ENCODE measurements at regions not wholly inside any gene's neighbourhood (a gene's known extent, or its start where the extent isn't known, plus 50 kb on each side); places are given as distances from the start of the nearest gene placed in this dataset.

- Histone ChIP-seq H3K4me3 (replicated peaks in 1 of 2; ENCODE audit: low read depth in 1 of 2, low read length in 2 of 2) (no peak overlapping the region), H3K27me3 (ENCODE audit: insufficient read depth, low read length) (no peaks in the 10 kb centered on the region), H3K36me3 (ENCODE audit: control insufficient read depth in 1 of 2, insufficient read depth in 2 of 2, low read length in 2 of 2) (no peaks in the 10 kb centered on the region), H3K79me2 (ENCODE audit: insufficient read depth, low read length) (no peaks in the 10 kb centered on the region), H4K20me1 (ENCODE audit: insufficient read depth) (no peaks in the 10 kb centered on the region), H3K4me1 (ENCODE audit: control insufficient read depth in 1 of 2, insufficient read depth in 2 of 2, low read length in 2 of 2) (no peaks in the 10 kb centered on the region), H3K27ac (ENCODE audit: low read depth, low read length) (no peak overlapping the region), H3K4me2 (ENCODE audit: low read length) (no peak overlapping the region), H3K9ac (ENCODE audit: low read length) (no peak overlapping the region), H3K9me3 (ENCODE audit: control insufficient read depth in 1 of 2, insufficient read depth in 1 of 2, low read depth in 1 of 2, low read length in 2 of 2) (no peaks in the 10 kb centered on the region), H2AFZ (ENCODE audit: low read depth, low read length, poor library complexity, severe bottlenecking) (no peak overlapping the region), H3K9me2 (ENCODE audit: insufficient read depth) (no peaks in the 10 kb centered on the region)
- RAD21 ChIA-PET (ENCODE audit: low non-redundant PET in 1 of 2, low total read pairs in 2 of 2, uncharacterized antibody in 2 of 2, unreplicated experiment in 2 of 2): no interaction called here
- no peak for ATAC-seq
- BruUV-seq (replicated peaks): no TSS peak
- TF ChIP-seq ATF3 (IDR thresholded peaks at IDR 0.05): no peak
- TF ChIP-seq ELF1 (IDR thresholded peaks at IDR 0.05; ENCODE audit: borderline replicate concordance, low read depth): no peak
- no peak for TF ChIP-seq REST (IDR thresholded peaks at IDR 0.05; ENCODE audit: low read depth)
- TF ChIP-seq ZFX (IDR thresholded peaks at IDR 0.05): no peak
- TF ChIP-seq CEBPB (IDR thresholded peaks at IDR 0.05; ENCODE audit: low read depth): no peak
- TF ChIP-seq CBX3 (IDR thresholded peaks at IDR 0.05; ENCODE audit: low read depth): no peak
- TF ChIP-seq MAX (IDR thresholded peaks at IDR 0.05): no peak
- TF ChIP-seq POLR2A (IDR thresholded peaks at IDR 0.05; ENCODE audit: borderline replicate concordance, extremely low read depth, insufficient read depth, insufficient read length): no peak
- TF ChIP-seq RAD21 (IDR thresholded peaks at IDR 0.05; ENCODE audit: low read depth): no peak
- TF ChIP-seq SIN3A (IDR thresholded peaks at IDR 0.05; ENCODE audit: low read depth): no peak
- TF ChIP-seq FOSL1 (IDR thresholded peaks at IDR 0.05; ENCODE audit: low read depth): no peak
- no peak for TF ChIP-seq EZH2 (IDR thresholded peaks at IDR 0.05)
- no peak for TF ChIP-seq CTCF (IDR thresholded peaks at IDR 0.05 in 2 of 3, conservative IDR thresholded peaks at IDR 0.05 in 1 of 3; ENCODE audit: borderline replicate concordance in 1 of 3, insufficient read depth in 1 of 3, low read depth in 2 of 3, low read length in 2 of 3)
- TF ChIP-seq ZNF274 (IDR thresholded peaks at IDR 0.05; ENCODE audit: low read depth, low read length): no peak
- TF ChIP-seq EGR1 (IDR thresholded peaks at IDR 0.05; ENCODE audit: low read depth): no peak
- TF ChIP-seq POLR2AphosphoS5 (IDR thresholded peaks at IDR 0.05; ENCODE audit: low read depth, low read length): no peak
- TF ChIP-seq ZBTB33 (IDR thresholded peaks at IDR 0.05; ENCODE audit: extremely low read depth, insufficient replicate concordance, low read length): no peak
- no peak for TF ChIP-seq SP1 (IDR thresholded peaks at IDR 0.05; ENCODE audit: low read depth)
- no peak for TF ChIP-seq YY1 (IDR thresholded peaks at IDR 0.05; ENCODE audit: extremely low read depth, insufficient replicate concordance, low read depth, low read length)
- DNase-seq (ENCODE audit: low read depth, low spot score): no peak
- intact Hi-C loops (cut with micrococcal nuclease): no loop called here
- POLR2A ChIA-PET: no interaction called here
- CTCF ChIA-PET: no interaction called here
Observed at GRCh38 chr3:163382183-163382582, 1696.1 kb downstream of the SI start.

Data from HCT116 (cell line).